ENCODE measurements at regions not wholly inside any gene's neighbourhood (a gene's known extent, or its start where the extent isn't known, plus 50 kb on each side); places are given as distances from the start of the nearest gene placed in this dataset.

GRCh38 chr2:45207101-45207500, 197.8 kb upstream of the SIX2 start:
- TF ChIP-seq CTCF (conservative IDR thresholded peaks at IDR 0.05) = no peak
- no peak overlapping the region for H3K4me3 Mint-ChIP-seq
- no peaks in the 10 kb centered on the region for H3K27me3 Mint-ChIP-seq (ENCODE audit: low read depth)
- DNase-seq (ENCODE audit: low read depth, low spot score) = no peak
- no peak overlapping the region for H3K27ac Mint-ChIP-seq (ENCODE audit: unreplicated experiment)
- H3K36me3 Mint-ChIP-seq (ENCODE audit: low read depth) = no peaks in the 10 kb centered on the region
- no peaks in the 10 kb centered on the region for H3K4me1 Mint-ChIP-seq
- no peaks in the 10 kb centered on the region for H3K9me3 Mint-ChIP-seq

- H3K4me1 Mint-ChIP-seq = no peaks in the 10 kb centered on the region
- no peak overlapping the region for H3K27ac Mint-ChIP-seq (ENCODE audit: unreplicated experiment)
- no peaks in the 10 kb centered on the region for H3K27me3 Mint-ChIP-seq (ENCODE audit: low read depth)
- DNase-seq (ENCODE audit: low read depth, low spot score) = no peak
- no peaks in the 10 kb centered on the region for H3K36me3 Mint-ChIP-seq (ENCODE audit: low read depth)
- peaks cover 3% of the 10 kb centered on the region for H3K9me3 Mint-ChIP-seq
- TF ChIP-seq CTCF (conservative IDR thresholded peaks at IDR 0.05) = no peak
- no peak overlapping the region for H3K4me3 Mint-ChIP-seq
Observed at GRCh38 chr2:45205985-45206384, 196.7 kb upstream of the SIX2 start.

- TF ChIP-seq CTCF (conservative IDR thresholded peaks at IDR 0.05) = no peak
- Mint-ChIP-seq H3K4me1 (no peaks in the 10 kb centered on the region), H3K27ac (ENCODE audit: unreplicated experiment) (no peak overlapping the region), H3K4me3 (no peak overlapping the region), H3K9me3 (peaks cover 3% of the 10 kb centered on the region), H3K27me3 (ENCODE audit: low read depth) (no peaks in the 10 kb centered on the region), H3K36me3 (ENCODE audit: low read depth) (no peaks in the 10 kb centered on the region)
- no peak for DNase-seq (ENCODE audit: low read depth, low spot score)
Observed at GRCh38 chr2:45205480-45205879, 196.2 kb upstream of the SIX2 start.

DNA sequence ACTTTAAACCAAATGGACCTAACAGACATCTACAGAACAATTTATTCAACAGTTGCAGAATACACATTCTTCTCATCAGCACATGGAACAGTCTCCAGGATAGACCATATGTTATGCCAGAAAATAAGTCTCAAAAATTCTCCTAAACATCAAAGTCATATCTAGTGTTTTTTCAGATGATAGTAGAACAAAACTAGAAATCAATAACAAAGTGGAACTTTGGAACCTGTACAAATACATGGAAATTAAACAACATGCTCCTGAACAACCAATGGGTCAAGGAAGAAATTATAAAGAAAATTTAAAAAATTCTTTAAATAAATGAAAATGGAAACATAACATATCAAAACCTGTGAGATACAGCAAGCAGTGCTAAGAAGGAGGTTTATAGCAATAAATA, 194.1 kb upstream of the SIX2 start:
- Mint-ChIP-seq H3K4me3 (no peak overlapping the region), H3K27ac (ENCODE audit: unreplicated experiment) (no peak overlapping the region), H3K4me1 (no peaks in the 10 kb centered on the region), H3K9me3 (peaks cover 3% of the 10 kb centered on the region), H3K27me3 (ENCODE audit: low read depth) (no peaks in the 10 kb centered on the region), H3K36me3 (ENCODE audit: low read depth) (no peaks in the 10 kb centered on the region)
- no peak for DNase-seq (ENCODE audit: low read depth, low spot score)
- TF ChIP-seq CTCF (conservative IDR thresholded peaks at IDR 0.05) = no peak

DNA sequence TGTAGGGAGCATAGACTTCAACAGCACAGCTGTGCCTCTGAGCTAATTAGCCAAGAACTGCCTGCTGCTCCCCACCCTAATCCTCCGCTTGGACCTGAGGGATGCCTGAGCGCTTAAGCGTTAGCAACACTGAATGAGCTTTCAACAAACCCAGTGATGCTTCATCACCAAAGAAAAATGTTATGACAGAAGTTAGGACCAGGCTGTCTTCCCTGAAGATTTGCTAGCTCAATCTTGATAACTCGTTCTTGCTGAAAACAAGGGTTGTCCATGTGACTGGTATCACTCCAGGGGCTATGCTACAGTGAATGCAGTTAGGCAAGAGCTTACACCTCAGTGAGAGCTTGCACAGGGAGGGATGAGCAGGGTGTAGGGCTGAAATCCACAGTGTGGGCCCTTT, 190.7 kb upstream of the SIX2 start:
- no peaks in the 10 kb centered on the region for H3K36me3 Mint-ChIP-seq (ENCODE audit: low read depth)
- no peak for TF ChIP-seq CTCF (conservative IDR thresholded peaks at IDR 0.05)
- H3K9me3 Mint-ChIP-seq = peaks cover 3% of the 10 kb centered on the region
- no peak for DNase-seq (ENCODE audit: low read depth, low spot score)
- no peaks in the 10 kb centered on the region for H3K4me1 Mint-ChIP-seq
- no peak overlapping the region for H3K4me3 Mint-ChIP-seq
- no peaks in the 10 kb centered on the region for H3K27me3 Mint-ChIP-seq (ENCODE audit: low read depth)
- H3K27ac Mint-ChIP-seq (ENCODE audit: unreplicated experiment) = no peak overlapping the region

- Mint-ChIP-seq H3K27me3 (ENCODE audit: low read depth) (peaks cover 6% of the 10 kb centered on the region), H3K4me1 (no peaks in the 10 kb centered on the region), H3K9me3 (no peaks in the 10 kb centered on the region), H3K36me3 (ENCODE audit: low read depth) (no peaks in the 10 kb centered on the region), H3K4me3 (no peak overlapping the region), H3K27ac (ENCODE audit: unreplicated experiment) (no peak overlapping the region)
- no peak for TF ChIP-seq CTCF (conservative IDR thresholded peaks at IDR 0.05)
- no peak for DNase-seq (ENCODE audit: low read depth, low spot score)
Observed at GRCh38 chr2:45195916-45196315, 186.7 kb upstream of the SIX2 start.

All from neural crest cell (in vitro differentiated cells).